Adrenal gland (tissue), 9 donors: ENCODE measurements at regions not wholly inside any gene's neighbourhood (a gene's known extent, or its start where the extent isn't known, plus 50 kb on each side); places are given as distances from the start of the nearest gene placed in this dataset.

Experiments
- DNase-seq, 7 donors: peaks; one replicate each; pipeline ENCODE4 v3.0.0-alpha.2; 2019 to 2020
- H3K27ac ChIP-seq, 5 donors: fragments of 200-600 bp; sonication (generic) in 4 of 5; 1 replicate in 3 of 5; 2 replicates in 2 of 5; pipeline versions ENCODE4 v1.5.1 to v1.8.0; 2016 to 2020; ENCODE audit warnings: mild to moderate bottlenecking in 1 of 5
- H3K27me3 ChIP-seq: fragments of 200-600 bp; 2 replicates; pipeline ENCODE4 v1.8.0; 2021
- H3K36me3 ChIP-seq, 2 donors: fragments of 200-600 bp; replicated peaks in 1 of 2; 1 replicate in 1 of 2; 2 replicates in 1 of 2; pipeline versions ENCODE4 v1.5.1 to v1.8.0; 2018 to 2022
- H3K4me1 ChIP-seq, 2 donors: fragments of 200-600 bp; replicated peaks in 1 of 2; 1 replicate in 1 of 2; 2 replicates in 1 of 2; pipeline versions ENCODE4 v1.5.1 to v1.8.0; 2018 to 2021
- H3K4me3 ChIP-seq, 4 donors: fragments of 200-600 bp; sonication (generic) in 3 of 4; one replicate each; pipeline ENCODE4 v1.5.1; 2016 to 2018
- H3K9me3 ChIP-seq, 3 donors: fragments of 200-600 bp; sonication (generic) in 1 of 3; replicated peaks in 1 of 3; 1 replicate in 2 of 3; 2 replicates in 1 of 3; pipeline versions ENCODE4 v1.5.1 to v1.8.0; 2016 to 2021
- CTCF ChIP-seq, 6 experiments: fragments of 450-650 bp in 4 of 6; fragments of 200-600 bp in 2 of 6; sonication (generic) in 1 of 6; IDR thresholded peaks; 1 replicate in 5 of 6; 2 replicates in 1 of 6; pipeline versions ENCODE4 v1.5.1 to v1.8.0; 2016 to 2021; ENCODE audit warnings: antibody characterized with exemption in 6 of 6, mild to moderate bottlenecking in 2 of 6, moderate library complexity in 1 of 6
- POLR2A ChIP-seq, 2 donors: fragments of 450-650 bp; IDR thresholded peaks; one replicate each; pipeline ENCODE4 v1.6.1; 2017; ENCODE audit warnings: antibody characterized with exemption in 2 of 2, mild to moderate bottlenecking in 2 of 2, moderate library complexity in 1 of 2
- WGBS, 4 donors: extraction: QIAGEN DNeasy Blood & Tissue Kit in 2 of 4; methylation state at CpG; one replicate each; pipeline versions ENCODE4 v1.1.5 to v1.1.7; 2013 to 2017; 5-methylcytosine and 5-hydroxymethylcytosine counted together
- intact Hi-C, 2 donors: fragments of 100-400 bp; cut with DNase I; formaldehyde crosslinking; loops; one replicate each; pipeline versions ENCODE4 v1.14.1 to v1.15.0; 2022 to 2023
- donor health status: healthy with polysubstance abuse.
- donor health status: Bipolar disorder and iron deficiency.
- donor health status: DM: yes; HTN: yes; CAD: no.
- donor health status: DM: no; HTN: no; CAD: no.
- donor health status: DM: no; HTN: no; CAD: no.

- no peak overlapping the region for H3K4me3 ChIP-seq
- H3K27me3 ChIP-seq = no peaks in the 10 kb centered on the region
- no peak for DNase-seq
- H3K27ac ChIP-seq = no peak overlapping the region
- TF ChIP-seq CTCF (IDR thresholded peaks at IDR 0.05) (no peak), POLR2A (IDR thresholded peaks at IDR 0.05) (no peak)
- no peaks in the 10 kb centered on the region for H3K9me3 ChIP-seq
- 82 to 94% (median 89%) methylated on average over 1 of the region's 1 CpG for WGBS, 4 donors
- intact Hi-C loops = no loop called here
- H3K36me3 ChIP-seq = no peaks in the 10 kb centered on the region
- H3K4me1 ChIP-seq = no peaks in the 10 kb centered on the region
Observed at GRCh38 chr6:19087296-19087695, 700.1 kb downstream of the RNF144B start.

GRCh38 chr6:19087897-19088296 lies 700.7 kb downstream of the RNF144B start:
- intact Hi-C loops = no loop called here
- no peak overlapping the region for H3K27ac ChIP-seq
- H3K4me3 ChIP-seq = no peak overlapping the region
- no peaks in the 10 kb centered on the region for H3K4me1 ChIP-seq
- no peaks in the 10 kb centered on the region for H3K36me3 ChIP-seq
- WGBS, 4 donors = 77 to 83% (median 78%) methylated on average over 1 of the region's 1 CpG
- DNase-seq = no peak
- H3K9me3 ChIP-seq = no peaks in the 10 kb centered on the region
- no peaks in the 10 kb centered on the region for H3K27me3 ChIP-seq
- TF ChIP-seq CTCF (IDR thresholded peaks at IDR 0.05) = no peak
- no peak for TF ChIP-seq POLR2A (IDR thresholded peaks at IDR 0.05)

GRCh38 chr6:19100752-19101151 lies 713.6 kb downstream of the RNF144B start:
- H3K27me3 ChIP-seq = no peaks in the 10 kb centered on the region
- no peak overlapping the region for H3K4me3 ChIP-seq
- no peaks in the 10 kb centered on the region for H3K9me3 ChIP-seq
- intact Hi-C loops = no loop called here
- DNase-seq = no peak
- no peak overlapping the region for H3K27ac ChIP-seq
- TF ChIP-seq POLR2A (IDR thresholded peaks at IDR 0.05) = no peak
- TF ChIP-seq CTCF (IDR thresholded peaks at IDR 0.05) = no peak
- H3K36me3 ChIP-seq = no peaks in the 10 kb centered on the region
- WGBS, 4 donors = 67 to 87% (median 74%) methylated on average over 4 of the region's 4 CpGs
- no peaks in the 10 kb centered on the region for H3K4me1 ChIP-seq

- Histone ChIP-seq H3K4me1 (no peaks in the 10 kb centered on the region), H3K9me3 (no peaks in the 10 kb centered on the region), H3K27ac (no peak overlapping the region), H3K27me3 (no peaks in the 10 kb centered on the region), H3K4me3 (no peak overlapping the region), H3K36me3 (no peaks in the 10 kb centered on the region)
- intact Hi-C loops = no loop called here
- no peak for DNase-seq
- 63 to 80% (median 71%) methylated on average over 2 to 3 of the region's 3 CpGs for WGBS, 4 donors
- no peak for TF ChIP-seq POLR2A (IDR thresholded peaks at IDR 0.05)
- TF ChIP-seq CTCF (IDR thresholded peaks at IDR 0.05) = no peak
Observed at GRCh38 chr6:19102936-19103335, 715.8 kb downstream of the RNF144B start.
